MCF 10A (cell line): ENCODE measurements at regions not wholly inside any gene's neighbourhood (a gene's known extent, or its start where the extent isn't known, plus 50 kb on each side); places are given as distances from the start of the nearest gene placed in this dataset.

Experiments used
- BruUV-seq: library from RNA; stranded (reverse); fragments of 400-500 nt; replicated peaks from 2 replicates; lab custom pipeline; 2021; lab: Mats Ljungman, UMichigan
- CTCF ChIA-PET: fragments of 300-600 bp; sonication (Branson Sonifier 250); formaldehyde crosslinking; extraction: SDS; loops from one replicate; lab custom pipeline; 2021; ENCODE audit warnings: antibody characterized with exemption, inconsistent platforms; lab: Yijun Ruan, JAX
- POLR2A ChIA-PET: fragments of 300-600, 350-650 bp; sonication (Branson Sonifier 250); formaldehyde crosslinking; extraction: SDS; loops from one replicate; lab custom pipeline; 2020; ENCODE audit warnings: antibody characterized with exemption, inconsistent platforms; lab: Yijun Ruan, JAX
- DNase-seq: peaks from one replicate; pipeline ENCODE4 v3.0.0-alpha.2; 2018; ENCODE audit not compliant: unreplicated experiment
- H3K27ac Mint-ChIP-seq: one replicate; pipeline ENCODE4 v1.8.0; 2022; ENCODE audit warnings: mild to moderate bottlenecking, low read depth, mixed read lengths; ENCODE audit not compliant: unreplicated experiment
- H3K27me3 Mint-ChIP-seq: one replicate; pipeline ENCODE4 v1.8.0; 2022; ENCODE audit warnings: mixed read lengths; ENCODE audit not compliant: insufficient read depth, unreplicated experiment
- H3K36me3 Mint-ChIP-seq: one replicate; pipeline ENCODE4 v1.8.0; 2022; ENCODE audit warnings: mild to moderate bottlenecking, moderate library complexity, mixed read lengths; ENCODE audit not compliant: insufficient read depth, unreplicated experiment
- H3K4me1 Mint-ChIP-seq: one replicate; pipeline ENCODE4 v1.8.0; 2022; ENCODE audit warnings: mixed read lengths; ENCODE audit not compliant: insufficient read depth, unreplicated experiment
- H3K4me3 Mint-ChIP-seq: one replicate; pipeline ENCODE4 v1.8.0; 2022; ENCODE audit warnings: mild to moderate bottlenecking, moderate library complexity, mixed read lengths; ENCODE audit not compliant: unreplicated experiment
- H3K9me3 Mint-ChIP-seq: one replicate; pipeline ENCODE4 v1.8.0; 2022; ENCODE audit warnings: mixed read lengths; ENCODE audit not compliant: unreplicated experiment
- CTCF ChIP-seq: fragments of 200-600 bp; IDR thresholded peaks from one replicate; pipeline ENCODE4 v1.8.0; 2022; ENCODE audit warnings: antibody characterized with exemption, mild to moderate bottlenecking; ENCODE audit not compliant: unreplicated experiment
- intact Hi-C: fragments of 100-400 bp; cut with micrococcal nuclease; formaldehyde crosslinking; loops from 2 replicates; pipeline ENCODE4 v1.14.1; 2022

- Mint-ChIP-seq H3K4me3 (no peak overlapping the region), H3K27me3 (peaks cover 22% of the 10 kb centered on the region), H3K9me3 (no peaks in the 10 kb centered on the region), H3K4me1 (no peaks in the 10 kb centered on the region), H3K27ac (no peak overlapping the region), H3K36me3 (no peaks in the 10 kb centered on the region)
- no peak for DNase-seq
- intact Hi-C loops, result no loop called here
- no peak for TF ChIP-seq CTCF
- no TSS peak for BruUV-seq
- POLR2A ChIA-PET, result no interaction called here
- CTCF ChIA-PET, result no interaction called here
Observed at GRCh38 chr2:167832868-167833287, 414.5 kb downstream of the STK39 start.

GRCh38 chr2:167827352-167828097 lies 419.9 kb downstream of the STK39 start:
- no peak for DNase-seq
- H3K36me3 Mint-ChIP-seq, result no peaks in the 10 kb centered on the region
- no peak for TF ChIP-seq CTCF
- H3K27me3 Mint-ChIP-seq, result peaks cover 17% of the 10 kb centered on the region
- BruUV-seq, result no TSS peak
- no peak overlapping the region for H3K4me3 Mint-ChIP-seq
- intact Hi-C loops, result no loop called here
- CTCF ChIA-PET, result no interaction called here
- no peaks in the 10 kb centered on the region for H3K9me3 Mint-ChIP-seq
- no peaks in the 10 kb centered on the region for H3K4me1 Mint-ChIP-seq
- POLR2A ChIA-PET, result no interaction called here
- no peak overlapping the region for H3K27ac Mint-ChIP-seq

GRCh38 chr2:167826906-167827305 lies 420.5 kb downstream of the STK39 start:
- TF ChIP-seq CTCF, result no peak
- intact Hi-C loops, result no loop called here
- BruUV-seq, result no TSS peak
- Mint-ChIP-seq H3K4me3 (no peak overlapping the region), H3K4me1 (no peaks in the 10 kb centered on the region), H3K27me3 (peaks cover 11% of the 10 kb centered on the region), H3K36me3 (no peaks in the 10 kb centered on the region), H3K27ac (no peak overlapping the region), H3K9me3 (no peaks in the 10 kb centered on the region)
- ChIA-PET POLR2A (no interaction called here), CTCF (no interaction called here)
- DNase-seq, result no peak

GRCh38 chr2:167825664-167826063 lies 421.7 kb downstream of the STK39 start:
- Mint-ChIP-seq H3K4me1 (no peaks in the 10 kb centered on the region), H3K27ac (no peak overlapping the region), H3K4me3 (no peak overlapping the region), H3K9me3 (no peaks in the 10 kb centered on the region), H3K27me3 (no peaks in the 10 kb centered on the region), H3K36me3 (no peaks in the 10 kb centered on the region)
- no TSS peak for BruUV-seq
- CTCF ChIA-PET, result no interaction called here
- DNase-seq, result no peak
- intact Hi-C loops, result no loop called here
- no peak for TF ChIP-seq CTCF
- POLR2A ChIA-PET, result no interaction called here
